T1000 (cell line): ENCODE measurements at regions not wholly inside any gene's neighbourhood (a gene's known extent, or its start where the extent isn't known, plus 50 kb on each side); places are given as distances from the start of the nearest gene placed in this dataset.
A peak's percentile ranks its signal among the peaks of the same experiment; 100 is the strongest.

Experiments
- DNase-seq: peaks from one replicate; lab custom pipeline; 2025; ENCODE audit warnings: mixed read lengths; lab: John Stamatoyannopoulos, UW

DNA sequence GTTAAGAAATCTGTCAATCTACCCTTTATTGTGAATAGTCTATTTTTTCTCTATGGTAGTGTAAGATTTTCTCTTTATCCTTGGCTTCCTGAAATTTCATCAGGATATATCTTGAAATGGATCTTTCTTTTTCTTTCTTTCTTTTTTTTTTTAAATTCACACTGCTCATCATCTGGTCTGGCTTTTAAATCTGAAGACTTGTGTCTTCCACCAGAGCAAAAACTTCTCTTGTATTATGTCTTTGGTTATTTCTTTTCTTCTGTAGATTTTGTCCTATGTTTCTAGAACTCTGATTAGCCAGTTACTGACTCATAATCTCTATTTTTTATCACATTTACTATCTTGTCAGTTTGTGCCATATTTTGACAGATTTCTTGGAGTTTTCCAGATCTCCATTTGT is 133.8 kb upstream of the LMO4 start:
- DNase-seq, result no peak

- no peak for DNase-seq
Observed at GRCh38 chr1:87196110-87196827, 132.4 kb upstream of the LMO4 start.

DNA sequence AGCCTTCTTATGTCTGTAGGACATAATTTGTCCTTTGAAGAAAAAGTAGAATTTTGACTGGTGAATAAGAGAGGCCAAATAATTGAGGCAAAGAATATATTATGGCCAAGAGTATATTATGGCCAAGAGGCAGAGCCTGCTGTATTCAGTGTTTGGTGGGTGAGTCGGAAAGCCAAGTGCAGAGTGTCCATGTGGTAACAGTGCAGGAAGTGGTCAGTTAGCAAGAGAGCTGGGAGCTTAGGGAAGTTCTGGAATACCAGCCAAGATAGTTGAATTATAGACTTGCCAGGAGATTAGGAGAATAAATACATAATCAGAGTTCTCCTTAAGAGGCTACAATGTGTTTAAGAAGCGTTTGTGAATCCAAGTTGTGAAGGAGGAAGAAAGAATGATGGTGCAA is 131.5 kb upstream of the LMO4 start:
- no peak for DNase-seq

DNA sequence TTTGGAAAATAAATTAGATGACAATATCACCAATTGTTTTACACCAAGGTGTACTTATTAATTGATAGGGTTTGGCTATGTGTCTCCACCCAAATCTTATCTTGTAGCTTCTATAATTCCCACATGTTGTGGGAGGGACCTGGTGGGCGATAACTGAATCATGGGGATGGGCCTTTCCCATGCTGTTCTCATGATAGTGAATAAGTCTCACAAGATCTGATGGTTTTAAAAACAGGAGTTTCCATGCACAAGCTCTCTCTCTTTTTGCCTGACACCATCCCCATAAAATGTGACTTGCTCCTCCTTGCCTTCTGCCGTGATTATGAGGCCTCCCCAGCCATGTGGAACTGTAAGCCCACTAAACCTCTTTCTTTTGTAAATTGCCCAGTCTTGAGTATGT is 131.0 kb upstream of the LMO4 start:
- DNase-seq, result no peak

DNA sequence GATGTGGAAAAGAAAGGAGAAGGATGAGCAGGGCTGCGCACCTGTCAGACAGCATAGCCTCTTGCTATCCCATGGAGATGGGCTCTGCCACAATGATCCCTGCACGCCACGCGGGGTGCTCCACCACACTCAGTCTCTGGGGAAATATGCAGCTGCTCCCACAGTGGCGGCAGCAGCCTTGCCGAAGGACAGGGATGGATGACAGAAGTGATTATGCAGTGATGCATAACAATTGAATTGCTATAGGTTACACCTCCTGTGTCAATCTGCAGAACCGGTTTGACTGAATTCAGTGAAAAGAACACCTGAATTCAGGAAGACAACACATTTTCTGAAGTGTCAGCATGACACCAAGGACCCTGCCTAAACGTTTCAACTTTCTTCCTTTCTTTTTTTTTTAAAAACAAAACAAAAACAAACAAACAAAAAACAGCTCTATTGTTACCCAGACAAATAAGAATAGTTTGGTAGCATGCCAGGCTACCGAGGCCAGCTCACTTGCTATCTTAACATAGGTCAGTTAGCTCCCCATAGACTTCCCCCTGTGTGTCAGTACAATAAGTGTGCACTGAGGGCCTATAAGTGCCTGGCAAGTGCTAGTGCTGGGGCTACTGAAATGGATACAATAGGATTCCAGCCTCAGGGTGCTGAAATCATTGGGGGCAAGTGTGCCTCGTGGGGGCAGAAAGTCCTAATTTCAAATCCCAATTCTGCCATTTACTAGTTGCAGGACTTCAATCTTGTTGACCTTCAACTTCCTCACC is 127.6 kb upstream of the LMO4 start:
- no peak for DNase-seq

DNA sequence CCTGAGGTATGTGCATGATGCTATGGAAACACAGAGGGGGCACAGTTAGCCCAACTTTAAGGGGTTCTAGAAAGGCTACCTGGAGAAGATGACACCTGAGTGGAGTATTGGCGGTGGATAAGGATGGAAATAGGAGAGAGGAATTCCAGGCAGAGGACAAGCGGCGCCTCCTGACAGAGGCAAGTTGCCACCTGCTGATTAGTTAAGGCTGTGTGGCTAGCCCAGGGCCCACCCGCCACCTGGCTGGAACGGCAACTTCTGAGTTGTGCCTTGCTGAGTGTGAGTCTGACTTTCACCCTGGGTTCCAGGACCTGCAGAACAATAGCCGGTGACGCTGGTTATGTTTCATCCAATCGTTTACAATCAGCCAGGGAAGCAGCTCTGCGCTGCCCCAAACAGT is 126.9 kb upstream of the LMO4 start:
- DNase-seq, result no peak

DNA sequence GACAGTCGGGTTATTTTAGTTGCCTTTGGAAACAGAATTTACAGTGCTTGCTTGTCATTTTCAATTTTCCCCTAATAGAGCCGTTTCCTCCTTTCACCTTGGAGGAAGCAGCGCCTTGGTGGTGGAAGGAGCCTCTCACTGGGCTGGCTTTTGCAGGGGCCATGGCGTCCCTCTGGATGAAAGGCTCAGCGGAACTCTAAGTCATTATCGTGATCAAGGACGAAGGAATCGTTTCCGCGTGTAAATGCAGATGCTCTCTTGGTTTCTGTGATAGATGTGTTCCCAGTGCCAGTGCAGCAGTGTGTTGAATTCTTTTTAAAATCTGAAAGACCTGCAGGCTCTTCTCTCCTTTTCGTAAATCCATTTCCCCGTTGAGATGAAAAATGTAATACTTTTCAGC is 126.2 kb upstream of the LMO4 start:
- DNase-seq, result no peak

DNA sequence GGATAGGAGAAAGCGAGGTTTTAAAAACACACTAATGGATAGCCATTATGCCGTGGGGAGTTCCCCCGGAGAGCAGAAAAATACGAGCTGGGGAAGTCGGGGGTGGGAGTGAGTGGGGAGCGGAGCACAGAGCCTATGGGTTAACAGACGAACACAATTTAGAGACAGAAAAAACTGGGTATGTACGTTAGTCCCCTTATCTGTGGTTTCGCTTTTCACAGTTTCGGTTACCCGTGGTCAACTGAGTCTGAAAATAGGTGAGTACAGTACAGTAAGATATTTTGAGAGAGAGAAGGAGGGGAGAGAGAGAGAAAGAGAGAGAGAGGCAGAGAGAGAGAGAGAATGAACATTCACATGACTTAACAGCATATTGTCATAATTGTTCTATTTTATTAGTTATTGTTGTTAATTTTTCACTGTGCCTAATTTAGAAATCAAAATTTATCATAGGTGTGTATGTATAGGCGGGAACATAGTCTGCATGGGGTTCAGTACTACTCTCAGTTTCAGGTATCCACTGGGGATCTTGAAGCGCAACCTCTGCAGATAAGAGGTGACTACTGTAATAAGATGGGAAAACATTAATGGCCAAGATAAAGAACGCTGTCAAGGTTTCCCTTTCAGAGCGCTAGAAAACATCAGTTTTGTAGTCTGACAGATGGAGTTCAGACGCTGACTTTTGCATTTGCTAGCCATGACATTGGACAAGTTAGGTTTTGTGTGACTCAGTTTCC is 125.6 kb upstream of the LMO4 start:
- DNase-seq, result no peak

GRCh38 chr1:87203904-87204303 is 124.8 kb upstream of the LMO4 start:
- peak; percentile 7 for DNase-seq

GRCh38 chr1:87204441-87204840 is 124.2 kb upstream of the LMO4 start:
- no peak for DNase-seq

DNA sequence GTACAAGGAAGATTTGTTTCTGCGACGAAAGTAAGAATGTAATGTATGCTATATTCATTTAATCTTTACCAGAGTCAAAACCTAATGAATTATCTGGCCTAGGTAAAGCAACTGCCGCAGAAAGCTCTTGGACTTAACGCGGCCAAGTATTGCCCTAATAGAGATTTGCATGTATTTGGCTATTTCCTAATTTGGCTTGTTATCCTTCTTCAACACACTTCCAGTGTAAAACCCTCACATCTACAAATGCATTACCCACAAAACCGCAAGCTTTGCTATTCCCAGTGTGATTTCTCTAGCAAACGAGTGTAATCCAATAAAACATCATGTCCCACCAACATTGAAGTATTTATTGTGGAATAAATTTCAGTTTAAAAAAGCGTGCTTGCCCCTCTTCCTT is 123.8 kb upstream of the LMO4 start:
- DNase-seq, result no peak

DNA sequence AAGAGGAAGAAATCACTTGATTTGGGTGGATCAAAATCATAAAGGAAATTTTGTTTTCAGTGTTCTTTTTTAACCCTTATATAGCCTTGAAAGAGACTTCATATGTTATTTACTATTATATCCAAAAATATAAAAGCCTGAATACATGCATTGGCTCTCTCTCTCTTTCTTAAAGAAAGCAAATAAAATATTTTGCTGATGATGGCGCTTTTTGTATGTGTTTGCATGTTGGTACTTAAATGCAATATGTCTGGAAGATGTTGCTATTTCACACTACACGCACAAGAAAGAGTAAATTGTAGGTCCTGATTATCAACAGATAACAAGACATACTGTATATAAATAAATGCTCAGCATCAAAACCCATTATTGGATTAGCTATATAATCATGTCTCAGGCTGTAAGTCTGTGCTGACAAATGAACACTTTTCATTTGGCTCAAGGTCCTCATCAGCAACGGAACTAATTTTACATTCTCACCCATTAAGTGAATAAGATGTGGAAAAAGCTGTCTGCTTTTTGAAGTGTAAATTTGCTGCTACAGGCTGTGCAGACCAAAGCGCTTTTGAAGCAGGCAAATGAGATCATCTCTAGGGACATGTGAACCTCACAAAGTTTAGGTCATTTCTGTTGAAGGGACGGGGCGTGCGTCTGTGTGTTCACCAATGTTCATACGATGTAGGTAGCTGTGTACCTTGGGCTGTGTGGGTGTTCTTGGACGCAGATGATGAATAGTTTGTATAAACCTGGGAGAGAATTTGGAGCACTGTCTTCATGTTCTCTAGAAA is 122.4 kb upstream of the LMO4 start:
- no peak for DNase-seq

- no peak for DNase-seq
Observed at GRCh38 chr1:87208080-87208479, 120.6 kb upstream of the LMO4 start.

GRCh38 chr1:87208931-87209330 is 119.7 kb upstream of the LMO4 start:
- DNase-seq, result no peak

GRCh38 chr1:87210151-87210550 is 118.5 kb upstream of the LMO4 start:
- no peak for DNase-seq

DNA sequence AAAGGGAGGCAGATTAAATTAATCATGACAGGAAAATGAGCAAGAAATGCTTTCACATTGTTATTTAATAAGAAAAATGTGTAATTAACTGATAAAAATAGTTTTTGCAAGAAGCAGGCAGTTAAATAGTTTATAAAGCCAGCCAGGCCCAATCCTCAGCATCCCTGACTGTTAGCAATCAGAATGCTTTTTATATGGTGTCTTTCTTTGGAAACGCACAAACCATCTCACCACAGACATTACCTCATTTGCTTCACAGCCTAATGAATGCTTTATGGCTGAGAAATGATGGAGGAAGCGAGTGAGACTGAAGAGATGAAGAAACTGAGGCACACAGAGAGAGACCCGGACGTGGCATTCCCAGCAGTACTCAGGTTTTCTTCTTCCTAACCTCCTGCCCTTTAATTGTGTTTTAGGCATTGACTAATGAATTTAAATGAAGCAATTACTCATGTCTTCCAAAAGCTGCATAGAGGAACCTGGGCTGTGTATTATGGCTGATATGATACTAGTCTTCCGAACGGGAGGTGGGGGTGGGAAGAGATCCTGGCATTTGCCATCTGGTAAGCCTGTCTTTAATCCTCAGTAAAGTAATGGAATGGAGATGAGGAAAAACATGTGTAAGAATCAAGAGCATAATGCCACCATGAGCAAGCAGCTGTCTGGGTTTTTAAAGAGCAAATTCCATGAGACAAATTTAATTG is 116.1 kb upstream of the LMO4 start:
- DNase-seq, result no peak

DNA sequence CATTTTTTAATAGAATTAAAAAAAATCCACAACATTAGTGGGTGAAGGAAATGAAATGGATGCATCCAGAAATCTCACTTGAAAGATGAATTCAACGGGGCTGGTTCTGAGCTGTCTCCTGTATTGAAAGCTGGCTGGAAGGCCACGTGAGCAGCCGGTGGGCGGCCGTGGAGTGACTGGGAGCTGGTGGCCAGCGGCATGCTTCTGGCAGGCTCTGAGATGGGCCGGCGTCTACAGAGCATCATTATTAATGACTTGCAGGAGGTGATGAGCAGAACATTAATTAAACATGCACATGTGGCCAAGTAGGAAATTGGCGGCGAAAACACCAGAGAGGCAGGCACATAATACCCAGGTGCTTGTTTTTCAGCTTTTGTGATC is 115.6 kb upstream of the LMO4 start:
- DNase-seq, result no peak

DNA sequence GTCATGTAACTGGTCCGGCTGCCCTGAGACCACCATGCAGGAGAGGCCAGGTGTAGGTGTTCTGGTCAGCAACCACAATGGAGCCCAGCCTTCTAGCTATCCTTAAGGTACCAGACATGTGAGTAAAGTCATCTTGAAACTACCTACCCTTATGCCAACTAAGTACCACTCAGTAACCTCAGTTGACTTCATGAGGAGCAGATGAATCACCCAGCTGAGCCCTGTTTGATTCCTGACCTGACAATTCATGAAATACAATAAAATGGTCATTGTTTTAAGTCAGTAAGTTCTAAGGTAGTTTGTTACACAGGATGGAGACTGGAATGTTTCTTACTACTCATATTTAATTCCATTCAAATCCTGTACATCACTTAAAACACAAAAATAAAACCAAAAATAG is 113.1 kb upstream of the LMO4 start:
- no peak for DNase-seq

GRCh38 chr1:87218618-87219017 is 110.1 kb upstream of the LMO4 start:
- no peak for DNase-seq

DNA sequence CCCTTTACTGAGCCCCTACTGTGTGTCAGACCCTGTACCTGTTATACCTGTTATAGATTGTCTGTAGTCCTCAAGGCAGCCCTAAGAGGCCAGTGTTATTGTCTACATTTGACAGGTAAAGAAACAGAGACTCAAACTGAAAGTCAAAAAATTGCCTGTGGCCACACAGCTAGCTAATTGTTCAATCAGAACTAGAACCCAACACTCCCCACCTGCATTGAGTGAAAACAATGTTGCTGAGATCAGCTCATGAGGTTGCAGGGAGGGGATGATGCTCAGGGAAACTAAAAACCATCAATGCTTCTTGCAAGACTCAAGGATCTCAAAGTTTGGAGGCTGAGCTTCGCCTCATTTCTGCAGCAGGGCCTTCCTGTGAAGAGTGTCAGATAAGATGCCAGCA is 109.5 kb upstream of the LMO4 start:
- no peak for DNase-seq

GRCh38 chr1:87219626-87220025 is 109.1 kb upstream of the LMO4 start:
- DNase-seq, result no peak

GRCh38 chr1:87220993-87221392 is 107.7 kb upstream of the LMO4 start:
- DNase-seq, result no peak
